ENCODE measurements at regions not wholly inside any gene's neighbourhood (a gene's known extent, or its start where the extent isn't known, plus 50 kb on each side); places are given as distances from the start of the nearest gene placed in this dataset.

DNA sequence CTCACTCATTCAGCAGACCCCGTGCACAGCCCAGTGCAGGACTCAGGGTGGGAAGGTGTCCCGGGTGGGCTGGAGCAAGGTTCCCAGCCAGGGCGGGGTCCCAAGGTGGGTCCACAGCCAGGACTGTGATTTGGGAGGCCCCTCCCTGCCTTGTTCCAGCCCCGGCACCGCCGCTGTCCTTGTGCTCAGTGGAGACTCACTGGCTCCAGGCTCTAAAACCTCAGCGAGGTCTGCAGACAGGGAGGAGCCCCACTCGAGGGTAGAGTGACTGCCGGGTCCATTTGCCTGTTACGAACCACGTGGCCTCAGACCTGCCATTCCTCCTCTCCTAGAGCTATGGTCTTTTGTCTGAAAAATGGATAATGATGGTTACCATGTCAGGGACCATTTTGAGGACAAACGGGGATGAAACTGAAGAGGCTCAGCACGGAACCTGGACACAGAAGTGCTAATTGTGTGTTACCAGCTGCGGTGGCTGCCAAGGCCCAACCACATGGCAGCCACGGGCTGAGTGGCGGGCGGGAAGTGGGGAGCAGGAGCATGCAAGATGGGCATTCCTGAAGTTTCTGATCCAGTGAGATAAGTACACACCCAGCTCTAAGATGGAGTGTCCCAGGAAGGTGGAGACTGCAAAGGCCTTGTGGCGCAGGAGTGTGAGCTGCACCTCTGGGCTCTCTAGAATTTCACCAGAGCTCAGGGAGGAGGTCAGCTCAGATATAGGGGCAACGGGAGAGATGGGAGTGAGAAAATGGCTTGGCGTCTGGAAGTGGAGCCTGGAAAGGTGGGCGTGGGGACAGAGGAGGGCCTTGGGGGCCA is 317.6 kb downstream of the SEC14L1 start (continued):
- TF ChIP-seq, protein P1, sequence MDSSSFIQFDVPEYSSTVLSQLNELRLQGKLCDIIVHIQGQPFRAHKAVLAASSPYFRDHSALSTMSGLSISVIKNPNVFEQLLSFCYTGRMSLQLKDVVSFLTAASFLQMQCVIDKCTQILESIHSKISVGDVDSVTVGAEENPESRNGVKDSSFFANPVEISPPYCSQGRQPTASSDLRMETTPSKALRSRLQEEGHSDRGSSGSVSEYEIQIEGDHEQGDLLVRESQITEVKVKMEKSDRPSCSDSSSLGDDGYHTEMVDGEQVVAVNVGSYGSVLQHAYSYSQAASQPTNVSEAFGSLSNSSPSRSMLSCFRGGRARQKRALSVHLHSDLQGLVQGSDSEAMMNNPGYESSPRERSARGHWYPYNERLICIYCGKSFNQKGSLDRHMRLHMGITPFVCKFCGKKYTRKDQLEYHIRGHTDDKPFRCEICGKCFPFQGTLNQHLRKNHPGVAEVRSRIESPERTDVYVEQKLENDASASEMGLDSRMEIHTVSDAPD (CRISPR knock-in tag; IDR thresholded peaks at IDR 0.05), result 0 out of 2 replicates have a peak, but pooled peaks have one; percentile 21
- no peak for TF ChIP-seq TAF15 (IDR thresholded peaks at IDR 0.05; ENCODE audit: low read depth, low read length, poor library complexity, severe bottlenecking)
- TF ChIP-seq, protein P2, sequence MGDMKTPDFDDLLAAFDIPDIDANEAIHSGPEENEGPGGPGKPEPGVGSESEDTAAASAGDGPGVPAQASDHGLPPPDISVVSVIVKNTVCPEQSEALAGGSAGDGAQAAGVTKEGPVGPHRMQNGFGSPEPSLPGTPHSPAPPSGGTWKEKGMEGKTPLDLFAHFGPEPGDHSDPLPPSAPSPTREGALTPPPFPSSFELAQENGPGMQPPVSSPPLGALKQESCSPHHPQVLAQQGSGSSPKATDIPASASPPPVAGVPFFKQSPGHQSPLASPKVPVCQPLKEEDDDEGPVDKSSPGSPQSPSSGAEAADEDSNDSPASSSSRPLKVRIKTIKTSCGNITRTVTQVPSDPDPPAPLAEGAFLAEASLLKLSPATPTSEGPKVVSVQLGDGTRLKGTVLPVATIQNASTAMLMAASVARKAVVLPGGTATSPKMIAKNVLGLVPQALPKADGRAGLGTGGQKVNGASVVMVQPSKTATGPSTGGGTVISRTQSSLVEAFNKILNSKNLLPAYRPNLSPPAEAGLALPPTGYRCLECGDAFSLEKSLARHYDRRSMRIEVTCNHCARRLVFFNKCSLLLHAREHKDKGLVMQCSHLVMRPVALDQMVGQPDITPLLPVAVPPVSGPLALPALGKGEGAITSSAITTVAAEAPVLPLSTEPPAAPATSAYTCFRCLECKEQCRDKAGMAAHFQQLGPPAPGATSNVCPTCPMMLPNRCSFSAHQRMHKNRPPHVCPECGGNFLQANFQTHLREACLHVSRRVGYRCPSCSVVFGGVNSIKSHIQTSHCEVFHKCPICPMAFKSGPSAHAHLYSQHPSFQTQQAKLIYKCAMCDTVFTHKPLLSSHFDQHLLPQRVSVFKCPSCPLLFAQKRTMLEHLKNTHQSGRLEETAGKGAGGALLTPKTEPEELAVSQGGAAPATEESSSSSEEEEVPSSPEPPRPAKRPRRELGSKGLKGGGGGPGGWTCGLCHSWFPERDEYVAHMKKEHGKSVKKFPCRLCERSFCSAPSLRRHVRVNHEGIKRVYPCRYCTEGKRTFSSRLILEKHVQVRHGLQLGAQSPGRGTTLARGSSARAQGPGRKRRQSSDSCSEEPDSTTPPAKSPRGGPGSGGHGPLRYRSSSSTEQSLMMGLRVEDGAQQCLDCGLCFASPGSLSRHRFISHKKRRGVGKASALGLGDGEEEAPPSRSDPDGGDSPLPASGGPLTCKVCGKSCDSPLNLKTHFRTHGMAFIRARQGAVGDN (CRISPR knock-in tag; IDR thresholded peaks at IDR 0.05), result peak; percentile 51
- peak; percentile 9; the same call in 1 of the 2 replicates for TF ChIP-seq KAT7 (CRISPR knock-in tag; IDR thresholded peaks at IDR 0.05; ENCODE audit: borderline replicate concordance)
- TF ChIP-seq, protein P3, sequence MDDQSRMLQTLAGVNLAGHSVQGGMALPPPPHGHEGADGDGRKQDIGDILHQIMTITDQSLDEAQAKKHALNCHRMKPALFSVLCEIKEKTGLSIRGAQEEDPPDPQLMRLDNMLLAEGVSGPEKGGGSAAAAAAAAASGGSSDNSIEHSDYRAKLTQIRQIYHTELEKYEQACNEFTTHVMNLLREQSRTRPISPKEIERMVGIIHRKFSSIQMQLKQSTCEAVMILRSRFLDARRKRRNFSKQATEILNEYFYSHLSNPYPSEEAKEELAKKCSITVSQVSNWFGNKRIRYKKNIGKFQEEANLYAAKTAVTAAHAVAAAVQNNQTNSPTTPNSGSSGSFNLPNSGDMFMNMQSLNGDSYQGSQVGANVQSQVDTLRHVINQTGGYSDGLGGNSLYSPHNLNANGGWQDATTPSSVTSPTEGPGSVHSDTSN (CRISPR knock-in tag; IDR thresholded peaks at IDR 0.05; ENCODE audit: borderline replicate concordance), result no peak
- TF ChIP-seq ZFX (CRISPR knock-in tag; IDR thresholded peaks at IDR 0.05; ENCODE audit: low read depth), result peak; percentile 8; the same call in 1 of the 2 replicates
- TF ChIP-seq, protein P4, sequence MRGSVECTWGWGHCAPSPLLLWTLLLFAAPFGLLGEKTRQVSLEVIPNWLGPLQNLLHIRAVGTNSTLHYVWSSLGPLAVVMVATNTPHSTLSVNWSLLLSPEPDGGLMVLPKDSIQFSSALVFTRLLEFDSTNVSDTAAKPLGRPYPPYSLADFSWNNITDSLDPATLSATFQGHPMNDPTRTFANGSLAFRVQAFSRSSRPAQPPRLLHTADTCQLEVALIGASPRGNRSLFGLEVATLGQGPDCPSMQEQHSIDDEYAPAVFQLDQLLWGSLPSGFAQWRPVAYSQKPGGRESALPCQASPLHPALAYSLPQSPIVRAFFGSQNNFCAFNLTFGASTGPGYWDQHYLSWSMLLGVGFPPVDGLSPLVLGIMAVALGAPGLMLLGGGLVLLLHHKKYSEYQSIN (CRISPR knock-in tag; IDR thresholded peaks at IDR 0.05; ENCODE audit: borderline replicate concordance), result no peak
- TF ChIP-seq GPN1 (CRISPR knock-in tag; IDR thresholded peaks at IDR 0.05; ENCODE audit: borderline replicate concordance), result no peak
- TF ChIP-seq KLF9 (CRISPR knock-in tag; IDR thresholded peaks at IDR 0.05; ENCODE audit: low read depth), result no peak
- TF ChIP-seq ZFP1 (CRISPR knock-in tag; IDR thresholded peaks at IDR 0.05), result 0 out of 2 replicates have a peak, but pooled peaks have one; percentile 84
- TF ChIP-seq, protein P5, sequence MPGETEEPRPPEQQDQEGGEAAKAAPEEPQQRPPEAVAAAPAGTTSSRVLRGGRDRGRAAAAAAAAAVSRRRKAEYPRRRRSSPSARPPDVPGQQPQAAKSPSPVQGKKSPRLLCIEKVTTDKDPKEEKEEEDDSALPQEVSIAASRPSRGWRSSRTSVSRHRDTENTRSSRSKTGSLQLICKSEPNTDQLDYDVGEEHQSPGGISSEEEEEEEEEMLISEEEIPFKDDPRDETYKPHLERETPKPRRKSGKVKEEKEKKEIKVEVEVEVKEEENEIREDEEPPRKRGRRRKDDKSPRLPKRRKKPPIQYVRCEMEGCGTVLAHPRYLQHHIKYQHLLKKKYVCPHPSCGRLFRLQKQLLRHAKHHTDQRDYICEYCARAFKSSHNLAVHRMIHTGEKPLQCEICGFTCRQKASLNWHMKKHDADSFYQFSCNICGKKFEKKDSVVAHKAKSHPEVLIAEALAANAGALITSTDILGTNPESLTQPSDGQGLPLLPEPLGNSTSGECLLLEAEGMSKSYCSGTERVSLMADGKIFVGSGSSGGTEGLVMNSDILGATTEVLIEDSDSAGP (CRISPR knock-in tag; IDR thresholded peaks at IDR 0.05; ENCODE audit: borderline replicate concordance), result peak; percentile 50; the same call in 1 of the 2 replicates

Data from HepG2 (cell line).